ENCODE measurements at regions not wholly inside any gene's neighbourhood (a gene's known extent, or its start where the extent isn't known, plus 50 kb on each side); places are given as distances from the start of the nearest gene placed in this dataset.
"Not testable (repeated sequence)": the region's sequence is repeated elsewhere in the genome, so short reads cannot be mapped to it uniquely, and the experiment has no call there.

DNA sequence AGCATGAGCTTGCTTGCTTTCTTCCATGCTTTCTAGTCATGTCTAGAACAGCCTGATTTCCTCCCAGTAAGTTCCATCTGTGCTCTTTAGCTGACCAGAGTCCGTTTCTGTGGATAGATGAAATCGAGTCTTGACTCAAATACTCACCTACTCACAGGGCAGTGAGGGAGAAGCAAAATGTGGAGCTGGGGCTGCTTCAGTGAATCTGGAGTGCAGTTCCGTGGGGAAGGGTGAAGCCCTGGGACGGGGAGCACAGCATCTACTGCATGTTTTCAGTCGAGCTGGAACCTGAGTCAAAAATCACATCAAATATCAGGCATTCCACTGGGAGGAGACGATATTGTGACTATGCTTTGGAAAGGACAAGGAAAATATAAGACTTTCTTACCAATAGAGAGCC, 70.3 kb upstream of the PRMT8 start:
- DNase-seq (ENCODE audit: low spot score) = no peak

DNA sequence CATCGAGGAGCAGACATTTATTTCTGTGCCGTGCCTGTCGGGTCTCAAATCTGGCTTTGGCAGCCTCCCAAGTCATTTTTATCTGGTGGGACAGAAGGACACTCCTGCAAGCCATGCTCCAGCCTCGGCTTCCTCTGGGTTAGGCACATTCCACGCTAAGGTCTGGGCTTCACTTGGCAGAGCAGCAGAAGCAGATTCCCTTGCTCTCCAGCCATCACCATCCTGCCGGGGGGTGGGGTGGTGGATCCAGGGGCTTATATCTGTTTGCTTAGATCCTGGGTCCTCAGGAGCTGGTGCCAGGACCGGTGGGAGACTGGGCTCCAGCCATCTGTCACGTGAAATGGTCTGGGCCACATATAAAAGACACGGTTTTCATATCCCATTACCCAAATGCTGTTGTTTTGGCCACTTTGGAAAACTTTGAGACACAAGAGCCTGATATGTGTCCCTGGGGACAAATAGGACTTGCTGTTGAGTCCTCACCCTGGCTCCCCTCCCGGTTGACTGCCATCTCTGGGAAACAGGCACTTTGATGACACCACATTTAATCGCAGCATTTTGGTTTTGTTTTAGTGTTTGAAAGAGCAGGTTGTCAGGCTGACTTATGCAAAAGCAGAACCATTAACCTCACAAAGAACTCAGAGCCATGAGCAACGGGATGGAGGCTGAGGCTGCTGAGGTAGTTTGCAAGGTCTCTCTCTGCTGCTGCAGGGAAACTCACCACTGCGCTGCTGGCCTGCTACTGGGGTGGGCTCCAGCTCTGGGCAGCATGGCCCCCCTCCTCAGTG, 69.6 kb upstream of the PRMT8 start:
- no peak for DNase-seq (ENCODE audit: low spot score)

DNA sequence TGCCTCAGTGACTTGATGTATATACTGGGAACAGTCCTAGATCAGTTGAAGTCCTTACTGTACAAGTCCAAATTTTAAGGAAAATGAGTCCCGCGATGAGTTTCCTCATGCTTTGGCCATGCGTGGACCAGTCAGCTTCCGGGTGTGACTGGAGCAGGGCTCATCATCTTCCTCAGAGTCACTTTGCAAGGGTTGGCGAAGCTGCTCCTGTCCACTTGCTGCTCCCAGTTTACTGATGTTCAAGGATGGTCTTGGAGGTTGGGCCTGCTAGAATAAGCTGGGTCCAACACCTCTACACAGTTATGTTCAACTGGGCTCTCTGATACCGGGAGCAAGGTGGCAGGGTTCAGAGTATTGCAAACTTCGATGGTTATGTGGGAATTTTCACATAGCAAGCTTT, 66.2 kb upstream of the PRMT8 start:
- DNase-seq (ENCODE audit: low spot score) = not testable (repeated sequence)

DNA sequence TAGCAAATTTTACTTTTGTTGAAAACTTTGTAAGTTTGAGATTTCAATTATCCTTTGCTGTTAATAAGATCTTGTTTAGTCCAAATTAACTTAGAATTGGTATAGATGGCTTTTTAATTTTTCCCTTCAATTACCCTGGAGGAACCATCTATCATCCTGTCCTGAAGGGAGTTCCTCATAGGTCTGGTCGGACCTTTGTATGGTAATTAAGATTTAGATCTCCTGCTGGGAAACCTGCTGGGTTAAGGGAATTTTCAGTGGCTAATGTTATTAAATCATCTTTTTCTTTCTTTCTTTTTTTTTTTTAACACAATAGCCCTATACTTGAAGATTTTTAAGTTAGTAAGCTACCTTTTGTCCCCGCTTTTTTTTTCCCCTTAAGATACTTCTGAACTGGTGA, 63.0 kb upstream of the PRMT8 start:
- no peak for DNase-seq (ENCODE audit: low spot score)

DNA sequence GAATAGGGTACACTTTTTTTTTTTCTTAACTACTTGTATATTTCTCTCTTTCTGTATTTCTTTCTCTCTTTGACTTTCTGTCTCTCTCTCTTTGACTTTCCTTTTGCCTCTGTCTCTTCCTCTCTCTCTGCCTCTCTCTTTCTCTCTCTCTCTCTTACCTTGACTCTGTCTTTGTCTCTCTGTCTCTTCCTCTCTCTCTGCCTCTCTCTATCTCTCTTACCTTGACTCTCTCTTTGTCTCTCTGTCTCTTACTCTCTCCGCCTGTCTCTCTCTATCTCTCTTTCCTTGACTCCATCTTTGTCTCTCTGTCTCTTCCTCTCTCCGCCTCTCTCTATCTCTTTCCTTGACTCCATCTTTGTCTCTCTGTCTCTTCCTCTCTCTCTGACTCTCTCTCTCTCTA, 62.4 kb upstream of the PRMT8 start:
- no peak for DNase-seq (ENCODE audit: low spot score)

DNA sequence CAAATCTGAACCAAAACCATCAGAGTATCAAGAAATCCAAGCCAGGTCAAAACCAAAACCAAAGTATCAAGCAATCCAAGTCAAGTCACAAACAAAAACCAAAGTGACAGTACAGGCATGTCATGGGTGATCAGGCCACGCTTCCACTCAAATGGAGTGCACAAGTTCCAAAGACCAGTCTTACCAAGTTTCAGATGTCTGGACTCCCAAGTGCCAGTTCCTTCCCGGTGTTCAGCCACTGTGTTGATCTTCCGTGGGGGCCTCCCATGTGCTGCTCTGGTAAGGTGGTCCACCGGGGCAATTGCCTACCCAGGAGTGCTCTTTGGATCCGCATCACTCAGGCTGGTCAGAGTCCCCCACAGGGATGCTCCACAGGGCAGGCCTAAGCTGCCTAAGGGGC, 61.5 kb upstream of the PRMT8 start:
- not testable (repeated sequence) for DNase-seq (ENCODE audit: low spot score)

DNA sequence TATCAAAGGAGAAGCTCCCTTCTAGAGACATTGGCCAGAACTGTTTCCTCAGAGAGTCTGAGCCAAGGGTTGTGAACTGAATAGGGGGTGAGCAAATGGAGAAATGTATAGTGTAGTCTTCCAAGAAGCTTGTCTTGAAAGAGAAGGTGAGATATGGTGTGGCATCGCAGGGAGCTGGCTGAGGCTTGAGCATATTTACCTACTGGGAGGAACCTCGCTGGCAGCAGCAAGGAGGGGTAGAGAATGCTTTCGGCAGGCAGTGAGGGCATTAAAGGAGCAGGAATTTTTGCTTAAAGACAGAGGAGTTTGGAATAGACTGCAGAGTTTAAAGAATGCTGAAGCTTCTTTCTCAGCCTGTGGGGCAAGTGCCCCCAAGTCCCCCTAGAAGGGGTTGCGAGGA, 59.3 kb upstream of the PRMT8 start:
- DNase-seq (ENCODE audit: low spot score) = no peak

DNA sequence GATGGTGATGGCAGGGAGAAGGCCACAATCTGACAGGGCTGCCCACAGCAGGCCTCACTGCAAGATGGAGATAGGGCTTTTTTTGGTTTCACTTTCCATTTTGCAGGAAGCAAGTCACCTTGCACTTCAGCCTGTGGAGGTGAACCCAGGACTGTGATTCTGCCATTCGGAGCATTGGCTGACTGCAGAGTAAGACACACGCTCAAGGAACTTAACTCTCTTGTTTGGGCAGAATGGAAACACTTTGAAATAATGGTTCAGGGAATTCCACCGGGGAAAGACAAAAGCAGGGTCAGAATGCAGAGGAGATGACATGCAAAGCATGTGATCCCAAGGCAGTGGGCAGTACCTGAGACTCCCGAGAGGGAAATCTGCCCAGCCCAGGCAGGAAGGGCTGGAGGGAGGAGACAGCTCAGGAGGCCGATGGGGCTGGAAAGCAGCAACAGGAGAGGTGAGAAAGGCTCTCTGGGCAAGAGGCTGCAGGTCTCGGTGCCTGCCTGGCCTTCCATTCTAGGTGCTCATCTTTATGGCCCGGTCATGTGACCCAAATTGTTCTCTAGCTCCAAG, 58.7 kb upstream of the PRMT8 start:
- no peak for DNase-seq (ENCODE audit: low spot score)

DNA sequence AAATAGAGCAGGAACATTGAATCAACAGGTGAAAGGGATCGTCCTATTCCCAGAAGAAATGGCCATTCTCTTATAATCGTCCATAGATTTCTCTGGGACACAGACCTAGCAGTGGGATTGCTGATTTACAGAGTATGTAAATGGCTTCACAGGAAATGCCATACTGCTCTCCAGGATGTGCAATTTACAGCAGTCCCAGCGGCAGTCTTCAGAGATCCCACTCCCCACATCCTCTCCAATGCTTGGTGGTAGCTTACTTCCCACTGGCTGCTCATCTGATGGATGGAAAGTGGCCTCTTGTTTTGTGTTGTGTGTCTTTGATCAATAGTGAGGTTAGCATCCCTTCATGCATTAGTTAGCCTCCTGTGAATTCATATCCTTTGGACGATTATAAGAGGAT, 58.1 kb upstream of the PRMT8 start:
- DNase-seq (ENCODE audit: low spot score) = no peak

DNA sequence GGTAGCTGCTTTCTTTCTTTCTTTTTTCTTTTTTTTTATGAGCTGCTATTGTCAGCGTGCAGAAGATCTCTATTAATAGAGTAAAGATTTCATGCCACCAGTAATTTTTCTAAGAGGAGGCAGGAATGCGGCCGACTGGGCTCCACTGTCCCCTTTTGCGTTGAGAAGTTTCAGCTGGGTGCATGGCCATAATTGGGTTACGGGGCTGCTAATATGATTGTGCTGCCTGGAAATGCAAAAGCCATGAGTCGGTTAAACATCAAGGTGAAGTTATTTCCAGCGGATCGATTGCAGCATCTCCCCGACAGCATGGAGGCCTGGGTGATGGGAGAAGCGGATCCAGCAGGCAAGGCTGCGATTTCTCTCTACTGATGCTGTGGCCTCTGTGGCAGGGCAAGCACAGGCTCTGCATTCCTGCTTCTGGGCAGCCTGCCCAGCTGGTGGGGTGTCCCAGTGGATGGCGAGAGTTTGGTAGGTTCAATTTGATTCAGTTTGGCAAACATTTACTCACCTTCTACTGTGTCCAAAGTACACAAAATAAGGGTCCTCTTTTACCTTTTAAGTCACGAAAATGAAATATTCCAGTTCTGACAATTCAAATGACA, 54.4 kb upstream of the PRMT8 start:
- DNase-seq (ENCODE audit: low spot score) = no peak

DNA sequence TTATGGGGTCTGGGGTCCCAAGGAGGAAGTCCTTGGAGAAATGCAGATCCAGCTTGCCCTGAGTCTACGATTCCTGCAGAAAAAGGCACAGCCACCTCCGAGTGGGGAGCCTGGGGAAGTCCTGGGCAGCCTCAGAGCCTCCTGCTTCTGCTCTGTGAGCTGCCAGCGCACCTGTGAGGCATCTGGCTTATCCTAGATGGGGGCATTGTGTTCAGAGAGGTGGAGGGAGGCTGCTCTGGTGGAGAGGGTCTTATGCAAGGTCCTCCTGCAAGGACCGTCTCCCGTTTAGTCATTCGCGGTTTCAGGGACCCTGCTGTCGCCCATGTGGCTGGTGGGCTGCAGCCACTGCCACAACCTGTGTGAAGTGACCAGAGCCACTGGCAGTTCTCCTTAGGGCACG, 53.0 kb upstream of the PRMT8 start:
- DNase-seq (ENCODE audit: low spot score) = no peak

DNA sequence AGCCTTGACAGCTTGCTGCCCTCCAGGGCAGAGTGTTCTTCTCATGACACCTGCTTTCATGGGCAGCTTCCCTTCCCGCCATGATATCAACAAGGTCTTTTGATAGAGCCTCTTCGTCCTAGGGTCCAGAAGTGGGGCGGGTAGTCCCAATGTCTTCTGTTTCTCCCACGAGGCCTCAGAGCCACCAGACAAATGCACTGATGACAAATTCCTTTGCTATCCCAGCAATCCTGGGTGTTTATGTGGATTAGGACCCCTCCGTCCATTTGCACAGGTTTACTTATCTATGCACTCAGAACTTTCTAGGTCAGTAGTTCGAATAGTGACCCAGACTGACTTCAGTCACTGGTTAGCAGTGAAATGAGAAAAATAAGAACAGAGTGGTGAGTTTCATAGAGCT, 52.6 kb upstream of the PRMT8 start:
- no peak for DNase-seq (ENCODE audit: low spot score)
